IMR-90 (cell line): ENCODE measurements at regions not wholly inside any gene's neighbourhood (a gene's known extent, or its start where the extent isn't known, plus 50 kb on each side); places are given as distances from the start of the nearest gene placed in this dataset.

ENCODE experiments used
- ATAC-seq: fragments of 200-7000 bp; cut with Tn5 transposase; 2 replicates; pipeline ENCODE4 v1.9.1; 2020; ENCODE audit warnings: low read depth, mild to moderate bottlenecking, moderate library complexity
- BruUV-seq: library from RNA; stranded (reverse); fragments of 400-500 nt; replicated peaks from 2 replicates; lab custom pipeline; 2021; lab: Mats Ljungman, UMichigan
- CTCF ChIA-PET: fragments of 300-600 bp; formaldehyde crosslinking; extraction: SDS; loops from one replicate; lab custom pipeline; 2021; ENCODE audit warnings: antibody characterized with exemption; lab: Yijun Ruan, JAX
- POLR2A ChIA-PET: fragments of 300-600 bp; sonication (Branson Sonifier 250); formaldehyde crosslinking; loops from one replicate; lab custom pipeline; 2022; ENCODE audit warnings: antibody characterized with exemption; ENCODE audit not compliant: unreplicated experiment; lab: Charles Lee
- DNase-seq: peaks from one replicate; pipeline ENCODE4 v3.0.0; 2013
- H2AFZ ChIP-seq: replicated peaks from 2 replicates; pipeline ENCODE3; 2013; ENCODE audit warnings: low read length, mild to moderate bottlenecking; ENCODE audit not compliant: poor library complexity
- H2AK5ac ChIP-seq: 2 replicates; pipeline ENCODE4 v1.6.1; 2013; ENCODE audit warnings: low read depth, low read length, inconsistent platforms
- H2AK9ac ChIP-seq: replicated peaks from 2 replicates; pipeline ENCODE3; 2013; ENCODE audit warnings: mild to moderate bottlenecking, low read depth, low read length, moderate library complexity; ENCODE audit not compliant: poor library complexity
- H2BK120ac ChIP-seq: 2 replicates; pipeline ENCODE4 v1.6.1; 2013; ENCODE audit warnings: low read depth, low read length, inconsistent platforms
- H2BK15ac ChIP-seq: 3 replicates; pipeline ENCODE4 v1.6.1; 2013; ENCODE audit warnings: low read depth, low read length, inconsistent platforms
- H2BK20ac ChIP-seq: 2 replicates; pipeline ENCODE4 v1.6.1; 2013; ENCODE audit warnings: low read depth, mild to moderate bottlenecking, inconsistent platforms, low read length, moderate library complexity
- H2BK5ac ChIP-seq: 2 replicates; pipeline ENCODE4 v1.6.1; 2013; ENCODE audit warnings: mild to moderate bottlenecking, low read depth, low read length, inconsistent platforms; ENCODE audit not compliant: poor library complexity, severe bottlenecking
- H3K14ac ChIP-seq: replicated peaks from 2 replicates; pipeline ENCODE4 v1.6.1; 2013; ENCODE audit warnings: low read depth, low read length, inconsistent platforms
- H3K18ac ChIP-seq: 2 replicates; pipeline ENCODE4 v1.6.1; 2013; ENCODE audit warnings: low read depth, low read length, control low read depth
- H3K23ac ChIP-seq: 2 replicates; pipeline ENCODE4 v1.6.1; 2013; ENCODE audit warnings: low read depth, low read length, inconsistent platforms
- H3K27ac ChIP-seq: 2 replicates; pipeline ENCODE4 v1.5.1; 2013; ENCODE audit warnings: mild to moderate bottlenecking, control low read depth, low read length; ENCODE audit not compliant: insufficient read depth
- H3K27me3 ChIP-seq: 2 replicates; pipeline ENCODE4 v1.6.1; 2013; ENCODE audit warnings: low read length; ENCODE audit not compliant: control insufficient read depth, insufficient read depth
- H3K36me3 ChIP-seq: 2 replicates; pipeline ENCODE4 v1.6.1; 2013; ENCODE audit warnings: low read length, mixed read lengths; ENCODE audit not compliant: control insufficient read depth, insufficient read depth
- H3K4ac ChIP-seq: 2 replicates; pipeline ENCODE4 v1.6.1; 2013; ENCODE audit warnings: low read depth, low read length, inconsistent platforms
- H3K4me1 ChIP-seq: 2 replicates; pipeline ENCODE4 v1.6.1; 2013; ENCODE audit warnings: low read length, mixed read lengths; ENCODE audit not compliant: control insufficient read depth, insufficient read depth
- H3K4me2 ChIP-seq: 2 replicates; pipeline ENCODE4 v1.6.1; 2013; ENCODE audit warnings: low read depth, mild to moderate bottlenecking, control low read depth, low read length, moderate library complexity
- H3K4me3 ChIP-seq: 2 replicates; pipeline ENCODE4 v1.5.1; 2013; ENCODE audit warnings: low read depth, mild to moderate bottlenecking, control low read depth, low read length, moderate library complexity; ENCODE audit not compliant: insufficient read depth
- H3K56ac ChIP-seq: 2 replicates; pipeline ENCODE4 v1.6.1; 2013; ENCODE audit warnings: low read length, inconsistent platforms; ENCODE audit not compliant: insufficient read depth; ENCODE audit errors: extremely low read depth
- H3K79me1 ChIP-seq, 2 experiments: 2 replicates each; pipeline ENCODE4 v1.6.1; 2013; ENCODE audit warnings: low read length in 2 of 2, inconsistent platforms in 1 of 2, low read depth in 1 of 2
- H3K9ac ChIP-seq: 2 replicates; pipeline ENCODE4 v1.6.1; 2013; ENCODE audit warnings: low read depth, low read length, control low read depth
- H3K9me1 ChIP-seq: 2 replicates; pipeline ENCODE4 v1.6.1; 2013; ENCODE audit warnings: low read length, inconsistent platforms; ENCODE audit not compliant: insufficient read depth
- H3K9me3 ChIP-seq: 2 replicates; pipeline ENCODE4 v1.6.1; 2013; ENCODE audit warnings: low read length; ENCODE audit not compliant: control insufficient read depth, insufficient read depth
- H4K20me1 ChIP-seq: 2 replicates; pipeline ENCODE4 v1.6.1; 2013; ENCODE audit warnings: low read length, inconsistent platforms; ENCODE audit not compliant: insufficient read depth
- H4K5ac ChIP-seq: 2 replicates; pipeline ENCODE4 v1.6.1; 2013; ENCODE audit warnings: mild to moderate bottlenecking, low read depth, low read length, control low read depth
- H4K8ac ChIP-seq, 2 experiments: 2 replicates each; pipeline ENCODE4 v1.6.1; 2013; ENCODE audit warnings: low read depth in 2 of 2, low read length in 2 of 2, control low read depth in 1 of 2, inconsistent platforms in 1 of 2
- H4K91ac ChIP-seq: 2 replicates; pipeline ENCODE4 v1.6.1; 2013; ENCODE audit warnings: low read depth, low read length, inconsistent platforms; ENCODE audit not compliant: insufficient read depth
- CEBPB ChIP-seq: IDR thresholded peaks from 2 replicates; pipeline ENCODE4 v1.6.1; 2012; ENCODE audit warnings: low read depth, low read length, improper control_type of control experiment
- FOS ChIP-seq: fragments of 150-350 bp; IDR thresholded peaks from 2 replicates; pipeline ENCODE4 v1.6.1; 2016; ENCODE audit warnings: low read depth, low read length
- MXI1 ChIP-seq: IDR thresholded peaks from 2 replicates; pipeline ENCODE4 v1.6.1; 2012; ENCODE audit warnings: low read depth, mild to moderate bottlenecking, low read length, moderate library complexity, borderline replicate concordance
- NFE2L2 ChIP-seq: fragments of 150-350 bp; IDR thresholded peaks from 2 replicates; pipeline ENCODE4 v1.6.1; 2016; ENCODE audit warnings: low read depth, mild to moderate bottlenecking, low read length
- POLR2A ChIP-seq: IDR thresholded peaks from 2 replicates; pipeline ENCODE4 v1.6.1; 2012; ENCODE audit warnings: mild to moderate bottlenecking, low read depth, low read length
- RAD21 ChIP-seq: IDR thresholded peaks from 2 replicates; pipeline ENCODE4 v1.6.1; 2012; ENCODE audit warnings: low read length, improper control_type of control experiment
- RCOR1 ChIP-seq: IDR thresholded peaks from 2 replicates; pipeline ENCODE4 v1.6.1; 2012; ENCODE audit warnings: mild to moderate bottlenecking, low read length, improper control_type of control experiment; ENCODE audit not compliant: insufficient replicate concordance
- RFX5 ChIP-seq: IDR thresholded peaks from 2 replicates; pipeline ENCODE4 v1.8.0; 2012; ENCODE audit warnings: low read depth, mild to moderate bottlenecking, low read length, moderate library complexity
- SMC3 ChIP-seq: fragments of 150-350 bp; IDR thresholded peaks from 2 replicates; pipeline ENCODE4 v1.6.1; 2016; ENCODE audit warnings: low read depth, mild to moderate bottlenecking, antibody characterized with exemption, low read length, moderate library complexity
- WGBS, 2 experiments: methylation state at CpG; one replicate each; pipeline versions ENCODE4 v1.1.5 to v1.1.7; 2013; ENCODE audit warnings: missing lambda C conversion rate in 2 of 2; ENCODE audit not compliant: insufficient read length in 1 of 2; ENCODE audit errors: extremely low coverage in 2 of 2; 5-methylcytosine and 5-hydroxymethylcytosine counted together
- dilution Hi-C: fragments of 300-500 bp; cut with HindIII; formaldehyde crosslinking; loops from one replicate; pipeline ENCODE4 v1.14.3; 2018; ENCODE audit warnings: low sequenced_read_pairs; ENCODE audit not compliant: unreplicated experiment
- in situ Hi-C: fragments of 300-500 bp; cut with MboI; formaldehyde crosslinking; loops from 3 replicates; pipeline ENCODE4 v1.14.3; 2019; ENCODE audit warnings: low sequenced_read_pairs, inconsistent platforms, mixed read lengths
- intact Hi-C: fragments of 100-400 bp; cut with micrococcal nuclease; formaldehyde crosslinking; loops from 2 replicates; pipeline ENCODE4 v1.10.0; 2022
- TF ChIP-seq, protein P1 (sequence below): fragments of 150-350 bp; IDR thresholded peaks from 2 replicates; pipeline ENCODE4 v1.6.1; 2016; ENCODE audit warnings: low read depth, mild to moderate bottlenecking, low read length, moderate library complexity, borderline replicate concordance

DNA sequence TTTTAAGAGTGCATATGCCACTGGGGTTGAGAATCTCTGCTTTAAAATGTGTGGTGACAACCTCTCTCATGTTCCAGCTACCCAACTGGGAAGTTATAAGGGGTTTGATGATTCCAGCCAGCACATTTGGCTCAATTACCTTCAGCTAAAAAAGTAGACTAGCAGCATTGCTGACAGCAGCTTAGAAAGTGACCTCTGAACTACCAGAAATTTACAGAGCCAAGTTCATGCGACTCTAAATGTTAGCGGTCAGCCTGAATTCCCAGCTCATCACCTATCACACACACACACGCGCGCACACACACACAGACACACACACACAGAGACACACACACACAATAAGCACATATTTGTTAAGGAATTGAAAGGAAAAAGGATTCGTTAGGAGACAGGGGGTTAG is 377.5 kb downstream of the TMEM167A start:
- intact Hi-C loops = no loop called here
- no peaks in the 10 kb centered on the region for H3K9me3 ChIP-seq
- no peaks in the 10 kb centered on the region for H3K79me1 ChIP-seq
- H3K4ac ChIP-seq = no peak overlapping the region
- in situ Hi-C loops = no loop called here
- H2BK15ac ChIP-seq = no peak overlapping the region
- no peak overlapping the region for H3K23ac ChIP-seq
- no peak overlapping the region for H4K5ac ChIP-seq
- no CpG with 5 or more reads among the region's 6 CpGs for WGBS, 2 experiments
- no peak overlapping the region for H3K18ac ChIP-seq
- no peak overlapping the region for H3K14ac ChIP-seq
- ChIA-PET POLR2A (no interaction called here), CTCF (no interaction called here)
- H4K8ac ChIP-seq = no peak overlapping the region
- H3K4me2 ChIP-seq = no peak overlapping the region
- H2BK120ac ChIP-seq = no peak overlapping the region
- H3K27ac ChIP-seq = no peak overlapping the region
- no peak overlapping the region for H2AFZ ChIP-seq
- TF ChIP-seq POLR2A (no peak), RCOR1 (no peak), FOS (no peak), RFX5 (no peak), CEBPB (no peak), MXI1 (no peak), NFE2L2 (no peak), SMC3 (no peak), RAD21 (no peak)
- TF ChIP-seq, protein P1, sequence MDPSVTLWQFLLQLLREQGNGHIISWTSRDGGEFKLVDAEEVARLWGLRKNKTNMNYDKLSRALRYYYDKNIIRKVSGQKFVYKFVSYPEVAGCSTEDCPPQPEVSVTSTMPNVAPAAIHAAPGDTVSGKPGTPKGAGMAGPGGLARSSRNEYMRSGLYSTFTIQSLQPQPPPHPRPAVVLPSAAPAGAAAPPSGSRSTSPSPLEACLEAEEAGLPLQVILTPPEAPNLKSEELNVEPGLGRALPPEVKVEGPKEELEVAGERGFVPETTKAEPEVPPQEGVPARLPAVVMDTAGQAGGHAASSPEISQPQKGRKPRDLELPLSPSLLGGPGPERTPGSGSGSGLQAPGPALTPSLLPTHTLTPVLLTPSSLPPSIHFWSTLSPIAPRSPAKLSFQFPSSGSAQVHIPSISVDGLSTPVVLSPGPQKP = no peak
- H3K4me3 ChIP-seq = no peak overlapping the region
- no peaks in the 10 kb centered on the region; the same call in 1 of the 2 replicates for H3K27me3 ChIP-seq
- H3K36me3 ChIP-seq = no peaks in the 10 kb centered on the region
- H3K4me1 ChIP-seq = no peaks in the 10 kb centered on the region
- no peak overlapping the region for H3K56ac ChIP-seq
- no peaks in the 10 kb centered on the region for H3K9me1 ChIP-seq
- H3K9ac ChIP-seq = no peak overlapping the region
- no peak overlapping the region for H2BK20ac ChIP-seq
- H2AK5ac ChIP-seq = no peak overlapping the region
- no peak overlapping the region for H4K91ac ChIP-seq
- dilution Hi-C loops = no loop called here
- DNase-seq (no peak), ATAC-seq (no peak)
- H2BK5ac ChIP-seq = no peak overlapping the region
- no peaks in the 10 kb centered on the region for H4K20me1 ChIP-seq
- no peak overlapping the region for H2AK9ac ChIP-seq
- BruUV-seq = no TSS peak
